PC-3 (cell line): ENCODE measurements at regions not wholly inside any gene's neighbourhood (a gene's known extent, or its start where the extent isn't known, plus 50 kb on each side); places are given as distances from the start of the nearest gene placed in this dataset.

Experiments
- ATAC-seq: fragments of 200-7000 bp; cut with Tn5 transposase; 2 replicates; pipeline ENCODE4 v1.9.1; 2020; ENCODE audit warnings: mild to moderate bottlenecking, moderate library complexity
- BruUV-seq: library from RNA; stranded (reverse); fragments of 400-500 nt; replicated peaks from 2 replicates; lab custom pipeline; 2021; lab: Mats Ljungman, UMichigan
- CTCF ChIA-PET: fragments of 300-600 bp; sonication (Branson Sonifier 250); formaldehyde crosslinking; loops from one replicate; lab custom pipeline; 2022; ENCODE audit warnings: antibody characterized with exemption; lab: Charles Lee
- POLR2A ChIA-PET: fragments of 300-600 bp; sonication (Branson Sonifier 250); formaldehyde crosslinking; loops from one replicate; lab custom pipeline; 2022; ENCODE audit warnings: antibody characterized with exemption; ENCODE audit not compliant: unreplicated experiment; lab: Charles Lee
- DNase-seq: peaks from one replicate; pipeline ENCODE4 v3.0.0-alpha.2; 2015
- H2AFZ ChIP-seq: fragments of 300-600 bp; sonication (generic); 2 replicates; pipeline ENCODE4 v1.6.0; 2016; ENCODE audit warnings: antibody characterized with exemption, low read length
- H3F3A ChIP-seq: fragments of 300-600 bp; sonication (generic); one replicate; pipeline ENCODE4 v1.6.0; 2017; ENCODE audit warnings: antibody characterized with exemption, low read length, control low read depth, mild to moderate bottlenecking; ENCODE audit not compliant: unreplicated experiment
- H3K27ac ChIP-seq: fragments of 300-600 bp; sonication (generic); 2 replicates; pipeline ENCODE4 v1.5.1; 2016; ENCODE audit warnings: mild to moderate bottlenecking, low read length
- H3K27me3 ChIP-seq: fragments of 300-600 bp; sonication (generic); 2 replicates; pipeline ENCODE4 v1.6.1; 2016; ENCODE audit warnings: low read length, mixed read lengths
- H3K36me3 ChIP-seq: fragments of 300-600 bp; sonication (generic); 2 replicates; pipeline ENCODE4 v1.6.1; 2016; ENCODE audit warnings: low read depth, mixed run types, low read length, mixed read lengths
- H3K4me1 ChIP-seq: fragments of 300-600 bp; sonication (generic); 2 replicates; pipeline ENCODE4 v1.5.1; 2016; ENCODE audit warnings: low read length; ENCODE audit not compliant: insufficient read depth
- H3K4me2 ChIP-seq: fragments of 300-600 bp; sonication (generic); 2 replicates; pipeline ENCODE4 v1.6.0; 2016; ENCODE audit warnings: low read length
- H3K4me3 ChIP-seq: fragments of 300-600 bp; sonication (generic); 2 replicates; pipeline ENCODE4 v1.5.1; 2016; ENCODE audit warnings: mild to moderate bottlenecking, low read length, mixed read lengths
- H3K79me2 ChIP-seq: fragments of 300-600 bp; sonication (generic); 2 replicates; pipeline ENCODE4 v1.6.1; 2017; ENCODE audit warnings: low read length, mixed read lengths
- H3K9ac ChIP-seq: fragments of 300-600 bp; sonication (generic); 2 replicates; pipeline ENCODE4 v1.6.0; 2016; ENCODE audit warnings: mild to moderate bottlenecking, low read length
- H3K9me2 ChIP-seq: fragments of 300-600 bp; sonication (generic); replicated peaks from 2 replicates; pipeline ENCODE4 v1.6.1; 2016; ENCODE audit warnings: mixed run types, low read length, mixed read lengths
- H3K9me3 ChIP-seq: fragments of 300-600 bp; sonication (generic); 2 replicates; pipeline ENCODE4 v1.6.1; 2016; ENCODE audit warnings: low read length, mixed read lengths
- H4K20me1 ChIP-seq: fragments of 300-600 bp; sonication (generic); 2 replicates; pipeline ENCODE4 v1.6.1; 2016; ENCODE audit warnings: low read length, mixed read lengths
- CTCF ChIP-seq: fragments of 300-600 bp; sonication (generic); conservative IDR thresholded peaks from 2 replicates; pipeline ENCODE4 v1.5.1; 2017; ENCODE audit warnings: antibody characterized with exemption, low read depth, mild to moderate bottlenecking, low read length
- EZH2 ChIP-seq: fragments of 300-600 bp; sonication (generic); IDR thresholded peaks from one replicate; pipeline ENCODE4 v1.6.1; 2017; ENCODE audit warnings: antibody characterized with exemption, mild to moderate bottlenecking, low read length; ENCODE audit not compliant: unreplicated experiment
- EZH2phosphoT487 ChIP-seq: fragments of 300-600 bp; sonication (generic); IDR thresholded peaks from 2 replicates; pipeline ENCODE4 v1.6.1; 2018; ENCODE audit warnings: mild to moderate bottlenecking, antibody characterized with exemption, low read length, borderline replicate concordance
- intact Hi-C: fragments of 100-400 bp; cut with micrococcal nuclease; formaldehyde crosslinking; loops from 2 replicates; pipeline ENCODE4 v1.9.0; 2023

GRCh38 chr13:111873676-111874178 is 193.2 kb upstream of the SOX1 start:
- POLR2A ChIA-PET = no interaction called here
- no TSS peak for BruUV-seq
- ATAC-seq (no peak), DNase-seq (no peak)
- Histone ChIP-seq H3K9me3 (no peaks in the 10 kb centered on the region), H3K9me2 (no peaks in the 10 kb centered on the region), H3K9ac (no peak overlapping the region), H3K4me1 (no peaks in the 10 kb centered on the region), H3K36me3 (no peaks in the 10 kb centered on the region), H3K79me2 (no peaks in the 10 kb centered on the region), H2AFZ (no peak overlapping the region), H4K20me1 (no peaks in the 10 kb centered on the region), H3K4me2 (no peak overlapping the region), H3K27ac (no peak overlapping the region), H3K27me3 (peaks cover 33% of the 10 kb centered on the region), H3F3A (no peaks in the 10 kb centered on the region), H3K4me3 (no peak overlapping the region)
- no peak for TF ChIP-seq EZH2
- no peak for TF ChIP-seq CTCF
- no peak for TF ChIP-seq EZH2phosphoT487
- CTCF ChIA-PET = no interaction called here
- intact Hi-C loops = no loop called here

- H3K9me2 ChIP-seq = no peaks in the 10 kb centered on the region
- ChIA-PET POLR2A (no interaction called here), CTCF (no interaction called here)
- H3K4me3 ChIP-seq = no peak overlapping the region
- no peaks in the 10 kb centered on the region for H3F3A ChIP-seq
- no peaks in the 10 kb centered on the region for H3K79me2 ChIP-seq
- no peak overlapping the region for H3K4me2 ChIP-seq
- BruUV-seq = no TSS peak
- H3K27me3 ChIP-seq = peaks cover 27% of the 10 kb centered on the region
- no peak overlapping the region for H3K27ac ChIP-seq
- TF ChIP-seq EZH2phosphoT487 (no peak), EZH2 (no peak), CTCF (no peak)
- DNase-seq (no peak), ATAC-seq (no peak)
- H2AFZ ChIP-seq = no peak overlapping the region
- H3K9me3 ChIP-seq = no peaks in the 10 kb centered on the region
- no peaks in the 10 kb centered on the region for H4K20me1 ChIP-seq
- H3K9ac ChIP-seq = no peak overlapping the region
- no peaks in the 10 kb centered on the region for H3K4me1 ChIP-seq
- H3K36me3 ChIP-seq = no peaks in the 10 kb centered on the region
- intact Hi-C loops = no loop called here
These were observed 192.0 kb upstream of the SOX1 start for GRCh38 chr13:111874981-111875380.

GRCh38 chr13:111875915-111876314 is 191.0 kb upstream of the SOX1 start:
- no peaks in the 10 kb centered on the region for H4K20me1 ChIP-seq
- no peak overlapping the region for H3K4me2 ChIP-seq
- no peak overlapping the region for H3K4me3 ChIP-seq
- TF ChIP-seq EZH2 (no peak), EZH2phosphoT487 (no peak), CTCF (no peak)
- H3K36me3 ChIP-seq = no peaks in the 10 kb centered on the region
- no peak overlapping the region for H2AFZ ChIP-seq
- ATAC-seq (no peak), DNase-seq (no peak)
- H3K9me3 ChIP-seq = no peaks in the 10 kb centered on the region
- H3K27ac ChIP-seq = no peak overlapping the region
- H3K79me2 ChIP-seq = no peaks in the 10 kb centered on the region
- ChIA-PET POLR2A (no interaction called here), CTCF (no interaction called here)
- no peaks in the 10 kb centered on the region for H3K9me2 ChIP-seq
- H3F3A ChIP-seq = no peaks in the 10 kb centered on the region
- BruUV-seq = no TSS peak
- intact Hi-C loops = no loop called here
- H3K9ac ChIP-seq = no peak overlapping the region
- peaks cover 27% of the 10 kb centered on the region; the same call in 1 of the 2 replicates for H3K27me3 ChIP-seq
- H3K4me1 ChIP-seq = no peaks in the 10 kb centered on the region
